ENCODE measurements at regions not wholly inside any gene's neighbourhood (a gene's known extent, or its start where the extent isn't known, plus 50 kb on each side); places are given as distances from the start of the nearest gene placed in this dataset.

- in situ Hi-C loops (cut with MboI; ENCODE audit: low pct_unique_long_range_greater_than_20kb, low sequenced_read_pairs), result no loop called here
- DNase-seq, result no peak
Observed at GRCh38 chr16:9521749-9522370, 430.4 kb downstream of the HAPSTR1 start.

GRCh38 chr16:9522614-9523013, 431.2 kb downstream of the HAPSTR1 start:
- in situ Hi-C loops (cut with MboI; ENCODE audit: low pct_unique_long_range_greater_than_20kb, low sequenced_read_pairs), result no loop called here
- no peak for DNase-seq

GRCh38 chr16:9523994-9524393, 432.6 kb downstream of the HAPSTR1 start:
- in situ Hi-C loops (cut with MboI; ENCODE audit: low pct_unique_long_range_greater_than_20kb, low sequenced_read_pairs), result no loop called here

GRCh38 chr16:9525037-9525436, 433.6 kb downstream of the HAPSTR1 start:
- in situ Hi-C loops (cut with MboI; ENCODE audit: low pct_unique_long_range_greater_than_20kb, low sequenced_read_pairs), result no loop called here
- no peak for DNase-seq

More at GRCh38 chr16:9523994-9524393, 432.6 kb downstream of the HAPSTR1 start:
- no peak for DNase-seq

- in situ Hi-C loops (cut with MboI; ENCODE audit: low pct_unique_long_range_greater_than_20kb, low sequenced_read_pairs), result no loop called here
Observed at GRCh38 chr16:9526791-9527190, 435.3 kb downstream of the HAPSTR1 start.

GRCh38 chr16:9527976-9528375, 436.5 kb downstream of the HAPSTR1 start:
- DNase-seq, result no peak
- in situ Hi-C loops (cut with MboI; ENCODE audit: low pct_unique_long_range_greater_than_20kb, low sequenced_read_pairs), result no loop called here

More at GRCh38 chr16:9526791-9527190, 435.3 kb downstream of the HAPSTR1 start:
- DNase-seq, result no peak

- in situ Hi-C loops (cut with MboI; ENCODE audit: low pct_unique_long_range_greater_than_20kb, low sequenced_read_pairs), result no loop called here
- no peak for DNase-seq
Observed at GRCh38 chr16:9528511-9529079, 437.2 kb downstream of the HAPSTR1 start.

- in situ Hi-C loops (cut with MboI; ENCODE audit: low pct_unique_long_range_greater_than_20kb, low sequenced_read_pairs), result no loop called here
- no peak for DNase-seq
Observed at GRCh38 chr16:9533042-9533441, 441.6 kb downstream of the HAPSTR1 start.

- in situ Hi-C loops (cut with MboI; ENCODE audit: low pct_unique_long_range_greater_than_20kb, low sequenced_read_pairs), result no loop called here
- no peak for DNase-seq
Observed at GRCh38 chr16:9534759-9535158, 443.3 kb downstream of the HAPSTR1 start.

GRCh38 chr16:9536905-9537304, 445.5 kb downstream of the HAPSTR1 start:
- DNase-seq, result no peak
- in situ Hi-C loops (cut with MboI; ENCODE audit: low pct_unique_long_range_greater_than_20kb, low sequenced_read_pairs), result no loop called here

GRCh38 chr16:9539346-9539745, 447.9 kb downstream of the HAPSTR1 start:
- in situ Hi-C loops (cut with MboI; ENCODE audit: low pct_unique_long_range_greater_than_20kb, low sequenced_read_pairs), result no loop called here
- DNase-seq, result no peak

- DNase-seq, result no peak
- in situ Hi-C loops (cut with MboI; ENCODE audit: low pct_unique_long_range_greater_than_20kb, low sequenced_read_pairs), result no loop called here
Observed at GRCh38 chr16:9541723-9542122, 450.3 kb downstream of the HAPSTR1 start.

- in situ Hi-C loops (cut with MboI; ENCODE audit: low pct_unique_long_range_greater_than_20kb, low sequenced_read_pairs), result no loop called here
- DNase-seq, result no peak
Observed at GRCh38 chr16:9542165-9542755, 450.8 kb downstream of the HAPSTR1 start.

GRCh38 chr16:9545522-9546437, 454.3 kb downstream of the HAPSTR1 start:
- DNase-seq, result no peak
- in situ Hi-C loops (cut with MboI; ENCODE audit: low pct_unique_long_range_greater_than_20kb, low sequenced_read_pairs), result no loop called here

- in situ Hi-C loops (cut with MboI; ENCODE audit: low pct_unique_long_range_greater_than_20kb, low sequenced_read_pairs), result no loop called here
- DNase-seq, result no peak
Observed at GRCh38 chr16:9546438-9546786, 455.0 kb downstream of the HAPSTR1 start.

- in situ Hi-C loops (cut with MboI; ENCODE audit: low pct_unique_long_range_greater_than_20kb, low sequenced_read_pairs), result no loop called here
- no peak for DNase-seq
Observed at GRCh38 chr16:9549487-9549886, 458.0 kb downstream of the HAPSTR1 start.

- in situ Hi-C loops (cut with MboI; ENCODE audit: low pct_unique_long_range_greater_than_20kb, low sequenced_read_pairs), result no loop called here
- DNase-seq, result no peak
Observed at GRCh38 chr16:9555051-9555450, 463.6 kb downstream of the HAPSTR1 start.

- no peak for DNase-seq
- in situ Hi-C loops (cut with MboI; ENCODE audit: low pct_unique_long_range_greater_than_20kb, low sequenced_read_pairs), result no loop called here
Observed at GRCh38 chr16:9556949-9557665, 465.7 kb downstream of the HAPSTR1 start.

GRCh38 chr16:9557713-9558112, 466.3 kb downstream of the HAPSTR1 start:
- no peak for DNase-seq
- in situ Hi-C loops (cut with MboI; ENCODE audit: low pct_unique_long_range_greater_than_20kb, low sequenced_read_pairs), result no loop called here
